ENCODE measurements at regions not wholly inside any gene's neighbourhood (a gene's known extent, or its start where the extent isn't known, plus 50 kb on each side); places are given as distances from the start of the nearest gene placed in this dataset.

GRCh38 chr12:94012071-94012470 lies 136.3 kb upstream of the PLXNC1 start:
- no peaks in the 10 kb centered on the region for H3K27me3 ChIP-seq (ENCODE audit: insufficient read depth)
- Mint-ChIP-seq H3K36me3 (ENCODE audit: low read depth) (peaks cover 24% of the 10 kb centered on the region), H3K9me3 (peaks cover 30% of the 10 kb centered on the region), H3K4me3 (no peak overlapping the region), H3K27me3 (ENCODE audit: insufficient read depth, low read depth, poor library complexity) (peaks cover 9% of the 10 kb centered on the region), H3K27ac (no peak overlapping the region), H3K4me1 (peaks cover 18% of the 10 kb centered on the region; the same call in 2 of the 3 replicates)
- no peak for TF ChIP-seq NANOG (IDR thresholded peaks at IDR 0.05; ENCODE audit: borderline replicate concordance)
- H3K79me2 ChIP-seq (replicated peaks; ENCODE audit: insufficient read depth) = no peaks in the 10 kb centered on the region
- no peak overlapping the region for H3K4me2 ChIP-seq
- peaks cover 3% of the 10 kb centered on the region; the same call in 1 of the 2 replicates for H3K9me2 ChIP-seq (ENCODE audit: insufficient read depth)
- ATAC-seq (no peak), DNase-seq (ENCODE audit: low spot score) (no peak)
- no peak overlapping the region for H3K4me3 ChIP-seq
- H4K20me1 ChIP-seq (replicated peaks; ENCODE audit: insufficient read depth) = no peaks in the 10 kb centered on the region
- no peaks in the 10 kb centered on the region for H3F3A ChIP-seq (replicated peaks; ENCODE audit: low read depth)
- no peaks in the 10 kb centered on the region for H3K36me3 ChIP-seq (ENCODE audit: insufficient read depth)
- H2AFZ ChIP-seq = no peak overlapping the region
- no peak overlapping the region for H3K27ac ChIP-seq (ENCODE audit: low read depth)
- peaks cover 11% of the 10 kb centered on the region for H3K4me1 ChIP-seq (ENCODE audit: insufficient read depth)

- H3K4me1 Mint-ChIP-seq = peaks cover 18% of the 10 kb centered on the region; the same call in 2 of the 3 replicates
- ATAC-seq = no peak
Observed at GRCh38 chr12:94012590-94012989, 135.8 kb upstream of the PLXNC1 start.

More at GRCh38 chr12:94012590-94012989, 135.8 kb upstream of the PLXNC1 start:
- Histone ChIP-seq H4K20me1 (replicated peaks; ENCODE audit: insufficient read depth) (no peaks in the 10 kb centered on the region), H3K4me3 (no peak overlapping the region), H3K27ac (ENCODE audit: low read depth) (no peak overlapping the region), H3K27me3 (ENCODE audit: insufficient read depth) (no peaks in the 10 kb centered on the region), H3K36me3 (ENCODE audit: insufficient read depth) (no peaks in the 10 kb centered on the region), H2AFZ (no peak overlapping the region), H3K9me2 (ENCODE audit: insufficient read depth) (peaks cover 3% of the 10 kb centered on the region; the same call in 1 of the 2 replicates), H3K79me2 (replicated peaks; ENCODE audit: insufficient read depth) (no peaks in the 10 kb centered on the region), H3F3A (replicated peaks; ENCODE audit: low read depth) (no peaks in the 10 kb centered on the region), H3K4me1 (ENCODE audit: insufficient read depth) (peaks cover 7% of the 10 kb centered on the region), H3K4me2 (no peak overlapping the region)
- no peak overlapping the region for H3K27ac Mint-ChIP-seq
- peaks cover 35% of the 10 kb centered on the region for H3K9me3 Mint-ChIP-seq
- peaks cover 9% of the 10 kb centered on the region for H3K27me3 Mint-ChIP-seq (ENCODE audit: insufficient read depth, low read depth, poor library complexity)
- no peak for DNase-seq (ENCODE audit: low spot score)
- no peak overlapping the region for H3K4me3 Mint-ChIP-seq
- TF ChIP-seq POLR2AphosphoS5 (IDR thresholded peaks at IDR 0.05; ENCODE audit: low read depth) (no peak), NANOG (IDR thresholded peaks at IDR 0.05; ENCODE audit: borderline replicate concordance) (no peak), CREB1 (CRISPR knock-in tag; IDR thresholded peaks at IDR 0.05; ENCODE audit: low read depth) (no peak), ZNF331 (CRISPR knock-in tag; IDR thresholded peaks at IDR 0.05; ENCODE audit: low read depth) (no peak), ETS1 (IDR thresholded peaks at IDR 0.05) (no peak), REST (IDR thresholded peaks at IDR 0.05; ENCODE audit: unreplicated experiment) (no peak), ZNF462 (CRISPR knock-in tag; IDR thresholded peaks at IDR 0.05) (no peak), STAT1 (IDR thresholded peaks at IDR 0.05; ENCODE audit: unreplicated experiment) (no peak)
- peaks cover 30% of the 10 kb centered on the region for H3K36me3 Mint-ChIP-seq (ENCODE audit: low read depth)

Data from GM23338 (cell line).